HEK293 (cell line): ENCODE measurements at regions not wholly inside any gene's neighbourhood (a gene's known extent, or its start where the extent isn't known, plus 50 kb on each side); places are given as distances from the start of the nearest gene placed in this dataset.

Experiments used
- CTCF ChIA-PET: fragments of 350-600 bp; formaldehyde crosslinking; extraction: SDS; loops from one replicate; lab custom pipeline; 2021; ENCODE audit warnings: antibody characterized with exemption; lab: Yijun Ruan, JAX
- POLR2A ChIA-PET: fragments of 300-600 bp; formaldehyde crosslinking; extraction: SDS; loops from one replicate; lab custom pipeline; 2020; ENCODE audit warnings: antibody characterized with exemption, inconsistent platforms; lab: Yijun Ruan, JAX
- H3K27ac ChIP-seq: fragments of 200-500 bp; sonication (Bioruptor generic); 2 replicates; pipeline ENCODE4 v1.5.1; 2014; ENCODE audit warnings: low read depth, low read length, control low read depth, inconsistent platforms; ENCODE audit errors: extremely low read depth
- H3K36me3 ChIP-seq, 2 experiments: fragments of 200-500 bp in 1 of 2; sonication (Bioruptor generic) in 1 of 2; 1 replicate in 1 of 2; 2 replicates in 1 of 2; pipeline ENCODE4 v1.5.1; 2014 to 2017; ENCODE audit warnings: inconsistent platforms in 2 of 2, low read length in 2 of 2; ENCODE audit not compliant: control insufficient read depth in 2 of 2, insufficient read depth in 1 of 2
- H3K4me1 ChIP-seq: fragments of 200-500 bp; sonication (Bioruptor generic); 2 replicates; pipeline ENCODE4 v1.5.1; 2014; ENCODE audit warnings: mild to moderate bottlenecking, low read length, inconsistent platforms; ENCODE audit not compliant: control insufficient read depth, insufficient read depth
- H3K4me3 ChIP-seq: 2 replicates; pipeline ENCODE4 v1.5.1; 2011; ENCODE audit warnings: low read depth, mild to moderate bottlenecking, control low read depth, low read length, moderate library complexity
- H3K9me3 ChIP-seq: fragments of 200-500 bp; sonication (Bioruptor generic); 2 replicates; pipeline ENCODE4 v1.5.1; 2014; ENCODE audit warnings: low read depth, low read length, inconsistent platforms; ENCODE audit not compliant: control insufficient read depth, insufficient read depth
- BCL11A ChIP-seq: fragments of 450-650 bp; formaldehyde crosslinking; IDR thresholded peaks from 2 replicates; pipeline ENCODE4 v1.5.1; 2016; ENCODE audit warnings: low read depth, missing biosample characterization, missing genetic modification characterization
- BCL11B ChIP-seq: fragments of 450-650 bp; formaldehyde crosslinking; IDR thresholded peaks from 2 replicates; pipeline ENCODE4 v1.5.1; 2016; ENCODE audit warnings: low read depth, missing biosample characterization, missing genetic modification characterization
- ZNF112 ChIP-seq: fragments of 450-650 bp; formaldehyde crosslinking; IDR thresholded peaks from 2 replicates; pipeline ENCODE4 v1.5.0; 2017; ENCODE audit warnings: missing biosample characterization, missing genetic modification characterization
- ZNF132 ChIP-seq: fragments of 450-650 bp; formaldehyde crosslinking; IDR thresholded peaks from 2 replicates; pipeline ENCODE4 v1.5.1; 2017; ENCODE audit warnings: missing biosample characterization, missing genetic modification characterization, borderline replicate concordance
- ZNF138 ChIP-seq: fragments of 450-650 bp; formaldehyde crosslinking; IDR thresholded peaks from 2 replicates; pipeline ENCODE4 v1.5.1; 2016; ENCODE audit warnings: missing biosample characterization, missing genetic modification characterization, borderline replicate concordance
- ZNF521 ChIP-seq: fragments of 450-650 bp; formaldehyde crosslinking; IDR thresholded peaks from 2 replicates; pipeline ENCODE4 v1.5.1; 2017; ENCODE audit warnings: missing biosample characterization, mild to moderate bottlenecking, missing genetic modification characterization
- ZNF555 ChIP-seq: fragments of 450-650 bp; formaldehyde crosslinking; conservative IDR thresholded peaks from 2 replicates; pipeline ENCODE4 v1.5.1; 2017; ENCODE audit warnings: missing biosample characterization, mild to moderate bottlenecking, missing genetic modification characterization, inconsistent platforms
- ZNF624 ChIP-seq: fragments of 450-650 bp; formaldehyde crosslinking; IDR thresholded peaks from 2 replicates; pipeline ENCODE4 v1.5.1; 2017; ENCODE audit warnings: missing biosample characterization, missing genetic modification characterization
- TF ChIP-seq, protein P1 (sequence below): fragments of 450-650 bp; formaldehyde crosslinking; IDR thresholded peaks from 2 replicates; pipeline ENCODE4 v1.5.1; 2017; ENCODE audit warnings: missing biosample characterization, mild to moderate bottlenecking, missing genetic modification characterization, moderate library complexity
- TF ChIP-seq, protein P2 (sequence below): fragments of 450-650 bp; formaldehyde crosslinking; IDR thresholded peaks from 2 replicates; pipeline ENCODE4 v1.5.1; 2016; ENCODE audit warnings: missing biosample characterization, missing genetic modification characterization, borderline replicate concordance
- TF ChIP-seq, protein P3 (sequence below): sonication (generic); formaldehyde crosslinking; IDR thresholded peaks from 2 replicates; pipeline ENCODE4 v1.8.1; 2022; ENCODE audit warnings: mild to moderate bottlenecking, moderate library complexity, missing genetic modification reagents
- TF ChIP-seq, protein P4 (sequence below): fragments of 450-650 bp; formaldehyde crosslinking; IDR thresholded peaks from 2 replicates; pipeline ENCODE4 v1.5.1; 2016; ENCODE audit warnings: missing biosample characterization, missing genetic modification characterization
- TF ChIP-seq, protein P5 (sequence below): fragments of 450-650 bp; formaldehyde crosslinking; optimal IDR thresholded peaks from 2 replicates; pipeline ENCODE3; 2016; ENCODE audit warnings: missing biosample characterization, mild to moderate bottlenecking, missing genetic modification characterization

DNA sequence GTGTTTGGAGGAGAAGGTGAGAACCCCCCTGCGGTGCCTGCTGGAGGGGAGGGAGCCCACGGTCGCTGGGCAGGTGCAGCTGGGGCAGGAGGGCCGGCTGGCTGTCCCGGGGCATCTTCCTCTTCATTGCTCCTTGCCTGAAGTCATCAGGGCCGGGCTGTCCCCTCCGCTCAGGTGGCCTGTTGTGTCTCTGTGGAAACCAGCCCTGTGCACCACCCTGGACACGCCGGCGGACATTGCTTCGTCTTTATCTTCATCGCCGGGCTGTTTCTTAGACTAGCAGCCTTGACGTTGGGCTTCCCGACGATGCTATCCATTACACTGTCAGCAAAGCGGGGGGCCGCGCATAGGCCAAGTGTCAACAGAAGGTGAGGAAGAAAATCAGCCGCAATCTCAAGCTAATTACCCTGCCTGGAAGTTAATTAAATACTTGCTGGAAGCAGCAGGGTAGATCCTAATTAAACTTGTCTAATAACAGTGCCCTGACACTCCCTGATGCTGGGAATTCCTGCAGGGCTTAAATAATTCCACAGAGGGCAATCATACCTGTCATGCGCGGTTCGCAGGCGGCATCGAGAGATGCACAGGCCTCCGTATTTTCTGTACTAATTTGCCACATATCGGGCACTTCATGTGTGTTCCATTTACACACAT lies 111.4 kb upstream of the SOX1 start:
- TF ChIP-seq ZNF624 (tag by site-specific recombination), result no peak
- no peak for TF ChIP-seq ZNF112
- TF ChIP-seq, protein P1, sequence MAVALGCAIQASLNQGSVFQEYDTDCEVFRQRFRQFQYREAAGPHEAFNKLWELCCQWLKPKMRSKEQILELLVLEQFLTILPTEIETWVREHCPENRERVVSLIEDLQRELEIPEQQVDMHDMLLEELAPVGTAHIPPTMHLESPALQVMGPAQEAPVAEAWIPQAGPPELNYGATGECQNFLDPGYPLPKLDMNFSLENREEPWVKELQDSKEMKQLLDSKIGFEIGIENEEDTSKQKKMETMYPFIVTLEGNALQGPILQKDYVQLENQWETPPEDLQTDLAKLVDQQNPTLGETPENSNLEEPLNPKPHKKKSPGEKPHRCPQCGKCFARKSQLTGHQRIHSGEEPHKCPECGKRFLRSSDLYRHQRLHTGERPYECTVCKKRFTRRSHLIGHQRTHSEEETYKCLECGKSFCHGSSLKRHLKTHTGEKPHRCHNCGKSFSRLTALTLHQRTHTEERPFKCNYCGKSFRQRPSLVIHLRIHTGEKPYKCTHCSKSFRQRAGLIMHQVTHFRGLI (tag by site-specific recombination), result no peak
- TF ChIP-seq ZNF138, result no peak
- no peak for TF ChIP-seq ZNF555 (tag by site-specific recombination)
- TF ChIP-seq, protein P2, sequence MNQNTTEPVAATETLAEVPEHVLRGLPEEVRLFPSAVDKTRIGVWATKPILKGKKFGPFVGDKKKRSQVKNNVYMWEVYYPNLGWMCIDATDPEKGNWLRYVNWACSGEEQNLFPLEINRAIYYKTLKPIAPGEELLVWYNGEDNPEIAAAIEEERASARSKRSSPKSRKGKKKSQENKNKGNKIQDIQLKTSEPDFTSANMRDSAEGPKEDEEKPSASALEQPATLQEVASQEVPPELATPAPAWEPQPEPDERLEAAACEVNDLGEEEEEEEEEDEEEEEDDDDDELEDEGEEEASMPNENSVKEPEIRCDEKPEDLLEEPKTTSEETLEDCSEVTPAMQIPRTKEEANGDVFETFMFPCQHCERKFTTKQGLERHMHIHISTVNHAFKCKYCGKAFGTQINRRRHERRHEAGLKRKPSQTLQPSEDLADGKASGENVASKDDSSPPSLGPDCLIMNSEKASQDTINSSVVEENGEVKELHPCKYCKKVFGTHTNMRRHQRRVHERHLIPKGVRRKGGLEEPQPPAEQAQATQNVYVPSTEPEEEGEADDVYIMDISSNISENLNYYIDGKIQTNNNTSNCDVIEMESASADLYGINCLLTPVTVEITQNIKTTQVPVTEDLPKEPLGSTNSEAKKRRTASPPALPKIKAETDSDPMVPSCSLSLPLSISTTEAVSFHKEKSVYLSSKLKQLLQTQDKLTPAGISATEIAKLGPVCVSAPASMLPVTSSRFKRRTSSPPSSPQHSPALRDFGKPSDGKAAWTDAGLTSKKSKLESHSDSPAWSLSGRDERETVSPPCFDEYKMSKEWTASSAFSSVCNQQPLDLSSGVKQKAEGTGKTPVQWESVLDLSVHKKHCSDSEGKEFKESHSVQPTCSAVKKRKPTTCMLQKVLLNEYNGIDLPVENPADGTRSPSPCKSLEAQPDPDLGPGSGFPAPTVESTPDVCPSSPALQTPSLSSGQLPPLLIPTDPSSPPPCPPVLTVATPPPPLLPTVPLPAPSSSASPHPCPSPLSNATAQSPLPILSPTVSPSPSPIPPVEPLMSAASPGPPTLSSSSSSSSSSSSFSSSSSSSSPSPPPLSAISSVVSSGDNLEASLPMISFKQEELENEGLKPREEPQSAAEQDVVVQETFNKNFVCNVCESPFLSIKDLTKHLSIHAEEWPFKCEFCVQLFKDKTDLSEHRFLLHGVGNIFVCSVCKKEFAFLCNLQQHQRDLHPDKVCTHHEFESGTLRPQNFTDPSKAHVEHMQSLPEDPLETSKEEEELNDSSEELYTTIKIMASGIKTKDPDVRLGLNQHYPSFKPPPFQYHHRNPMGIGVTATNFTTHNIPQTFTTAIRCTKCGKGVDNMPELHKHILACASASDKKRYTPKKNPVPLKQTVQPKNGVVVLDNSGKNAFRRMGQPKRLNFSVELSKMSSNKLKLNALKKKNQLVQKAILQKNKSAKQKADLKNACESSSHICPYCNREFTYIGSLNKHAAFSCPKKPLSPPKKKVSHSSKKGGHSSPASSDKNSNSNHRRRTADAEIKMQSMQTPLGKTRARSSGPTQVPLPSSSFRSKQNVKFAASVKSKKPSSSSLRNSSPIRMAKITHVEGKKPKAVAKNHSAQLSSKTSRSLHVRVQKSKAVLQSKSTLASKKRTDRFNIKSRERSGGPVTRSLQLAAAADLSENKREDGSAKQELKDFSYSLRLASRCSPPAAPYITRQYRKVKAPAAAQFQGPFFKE (tag by site-specific recombination), result no peak
- TF ChIP-seq, protein P3, sequence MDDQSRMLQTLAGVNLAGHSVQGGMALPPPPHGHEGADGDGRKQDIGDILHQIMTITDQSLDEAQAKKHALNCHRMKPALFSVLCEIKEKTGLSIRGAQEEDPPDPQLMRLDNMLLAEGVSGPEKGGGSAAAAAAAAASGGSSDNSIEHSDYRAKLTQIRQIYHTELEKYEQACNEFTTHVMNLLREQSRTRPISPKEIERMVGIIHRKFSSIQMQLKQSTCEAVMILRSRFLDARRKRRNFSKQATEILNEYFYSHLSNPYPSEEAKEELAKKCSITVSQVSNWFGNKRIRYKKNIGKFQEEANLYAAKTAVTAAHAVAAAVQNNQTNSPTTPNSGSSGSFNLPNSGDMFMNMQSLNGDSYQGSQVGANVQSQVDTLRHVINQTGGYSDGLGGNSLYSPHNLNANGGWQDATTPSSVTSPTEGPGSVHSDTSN (CRISPR knock-in tag), result no peak
- no peak for TF ChIP-seq BCL11A
- no peak for TF ChIP-seq ZNF132 (tag by site-specific recombination)
- TF ChIP-seq, protein P4, sequence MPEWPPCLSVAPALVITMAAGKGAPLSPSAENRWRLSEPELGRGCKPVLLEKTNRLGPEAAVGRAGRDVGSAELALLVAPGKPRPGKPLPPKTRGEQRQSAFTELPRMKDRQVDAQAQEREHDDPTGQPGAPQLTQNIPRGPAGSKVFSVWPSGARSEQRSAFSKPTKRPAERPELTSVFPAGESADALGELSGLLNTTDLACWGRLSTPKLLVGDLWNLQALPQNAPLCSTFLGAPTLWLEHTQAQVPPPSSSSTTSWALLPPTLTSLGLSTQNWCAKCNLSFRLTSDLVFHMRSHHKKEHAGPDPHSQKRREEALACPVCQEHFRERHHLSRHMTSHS (tag by site-specific recombination), result no peak
- TF ChIP-seq BCL11B, result no peak
- TF ChIP-seq ZNF521 (tag by site-specific recombination), result no peak
- TF ChIP-seq, protein P5, sequence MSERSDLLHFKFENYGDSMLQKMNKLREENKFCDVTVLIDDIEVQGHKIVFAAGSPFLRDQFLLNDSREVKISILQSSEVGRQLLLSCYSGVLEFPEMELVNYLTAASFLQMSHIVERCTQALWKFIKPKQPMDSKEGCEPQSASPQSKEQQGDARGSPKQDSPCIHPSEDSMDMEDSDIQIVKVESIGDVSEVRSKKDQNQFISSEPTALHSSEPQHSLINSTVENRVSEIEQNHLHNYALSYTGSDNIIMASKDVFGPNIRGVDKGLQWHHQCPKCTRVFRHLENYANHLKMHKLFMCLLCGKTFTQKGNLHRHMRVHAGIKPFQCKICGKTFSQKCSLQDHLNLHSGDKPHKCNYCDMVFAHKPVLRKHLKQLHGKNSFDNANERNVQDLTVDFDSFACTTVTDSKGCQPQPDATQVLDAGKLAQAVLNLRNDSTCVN (tag by site-specific recombination), result no peak
- no peak overlapping the region for H3K4me3 ChIP-seq
- ChIA-PET CTCF (no interaction called here), POLR2A (no interaction called here)
- no peaks in the 10 kb centered on the region for H3K36me3 ChIP-seq
- H3K4me1 ChIP-seq, result no peaks in the 10 kb centered on the region
- no peak overlapping the region for H3K27ac ChIP-seq
- H3K9me3 ChIP-seq, result no peaks in the 10 kb centered on the region
